Activated CD8-positive, alpha-beta T cell treated with anti-CD3 and anti-CD28 coated beads, Interleukin-2, amount 10 ng/mL, durations not matched to agents 7 days and 5 days (primary cell): ENCODE measurements at regions not wholly inside any gene's neighbourhood (a gene's known extent, or its start where the extent isn't known, plus 50 kb on each side); places are given as distances from the start of the nearest gene placed in this dataset.

Source experiments
- ATAC-seq: fragments of 150-1000 bp; cut with Tn5 transposase; one replicate; pipeline ENCODE4 v1.10.0; 2021; ENCODE audit warnings: moderate library complexity
- CTCF ChIA-PET: fragments of 350-600 bp; sonication (Branson Sonifier 250); formaldehyde crosslinking; loops from one replicate; lab custom pipeline; 2021; ENCODE audit warnings: antibody characterized with exemption; lab: Charles Lee
- POLR2A ChIA-PET: fragments of 350-600 bp; sonication (Branson Sonifier 250); formaldehyde crosslinking; loops from one replicate; lab custom pipeline; 2021; ENCODE audit warnings: antibody characterized with exemption; lab: Charles Lee
- DNase-seq: peaks from one replicate; pipeline ENCODE4 v3.0.0-alpha.2; 2020
- H3K27ac Mint-ChIP-seq: one replicate; pipeline ENCODE4 v1.8.0; 2021; ENCODE audit warnings: mild to moderate bottlenecking, mixed read lengths
- H3K27me3 Mint-ChIP-seq: one replicate; pipeline ENCODE4 v1.8.0; 2021; ENCODE audit warnings: low read depth, mixed read lengths
- H3K36me3 Mint-ChIP-seq: one replicate; pipeline ENCODE4 v1.8.0; 2021; ENCODE audit warnings: low read depth, mixed read lengths
- H3K4me1 Mint-ChIP-seq: one replicate; pipeline ENCODE4 v1.8.0; 2021; ENCODE audit warnings: low read depth, mixed read lengths
- H3K4me3 Mint-ChIP-seq: one replicate; pipeline ENCODE4 v1.8.0; 2021; ENCODE audit warnings: mild to moderate bottlenecking, mixed read lengths
- H3K9me3 Mint-ChIP-seq: one replicate; pipeline ENCODE4 v1.8.0; 2022; ENCODE audit warnings: mixed read lengths; ENCODE audit not compliant: insufficient read depth

DNA sequence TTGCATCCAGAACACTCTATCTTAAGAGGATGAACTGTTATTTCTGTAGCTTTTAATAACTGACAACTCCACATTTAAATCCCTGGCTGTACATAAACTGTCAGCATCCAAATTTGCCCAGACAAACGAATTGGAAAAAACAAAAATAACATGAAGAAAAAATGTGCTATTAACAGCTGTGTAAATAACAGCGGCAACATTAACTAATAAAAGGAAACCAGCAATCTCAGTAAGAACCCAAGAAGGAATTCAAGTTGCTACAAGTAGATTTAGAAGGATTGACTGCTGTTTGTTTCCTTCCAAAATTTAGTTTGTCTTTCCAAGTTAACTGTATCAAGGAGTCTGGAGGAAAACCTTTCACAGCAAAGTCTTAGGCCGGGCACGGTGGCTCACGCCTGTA lies 550.6 kb upstream of the MDFIC2 start:
- ChIA-PET POLR2A (no interaction called here), CTCF (no interaction called here)
- Mint-ChIP-seq H3K9me3 (no peaks in the 10 kb centered on the region), H3K27me3 (peaks cover 7% of the 10 kb centered on the region), H3K27ac (no peak overlapping the region), H3K36me3 (no peaks in the 10 kb centered on the region), H3K4me1 (no peaks in the 10 kb centered on the region), H3K4me3 (no peak overlapping the region)
- ATAC-seq (no peak), DNase-seq (no peak)

GRCh38 chr3:70861855-70862254 lies 549.4 kb upstream of the MDFIC2 start:
- Mint-ChIP-seq H3K9me3 (no peaks in the 10 kb centered on the region), H3K27ac (no peak overlapping the region), H3K4me3 (no peak overlapping the region), H3K27me3 (peaks cover 8% of the 10 kb centered on the region), H3K36me3 (no peaks in the 10 kb centered on the region), H3K4me1 (no peaks in the 10 kb centered on the region)
- POLR2A ChIA-PET = no interaction called here
- ATAC-seq = no peak
- CTCF ChIA-PET = no interaction called here
- no peak for DNase-seq

GRCh38 chr3:70861234-70861633 lies 548.8 kb upstream of the MDFIC2 start:
- POLR2A ChIA-PET = no interaction called here
- peaks cover 2% of the 10 kb centered on the region for H3K4me1 Mint-ChIP-seq
- H3K9me3 Mint-ChIP-seq = no peaks in the 10 kb centered on the region
- no peak overlapping the region for H3K4me3 Mint-ChIP-seq
- ATAC-seq = no peak
- CTCF ChIA-PET = no interaction called here
- no peak overlapping the region for H3K27ac Mint-ChIP-seq
- peaks cover 8% of the 10 kb centered on the region for H3K27me3 Mint-ChIP-seq
- no peaks in the 10 kb centered on the region for H3K36me3 Mint-ChIP-seq
- DNase-seq = no peak

DNA sequence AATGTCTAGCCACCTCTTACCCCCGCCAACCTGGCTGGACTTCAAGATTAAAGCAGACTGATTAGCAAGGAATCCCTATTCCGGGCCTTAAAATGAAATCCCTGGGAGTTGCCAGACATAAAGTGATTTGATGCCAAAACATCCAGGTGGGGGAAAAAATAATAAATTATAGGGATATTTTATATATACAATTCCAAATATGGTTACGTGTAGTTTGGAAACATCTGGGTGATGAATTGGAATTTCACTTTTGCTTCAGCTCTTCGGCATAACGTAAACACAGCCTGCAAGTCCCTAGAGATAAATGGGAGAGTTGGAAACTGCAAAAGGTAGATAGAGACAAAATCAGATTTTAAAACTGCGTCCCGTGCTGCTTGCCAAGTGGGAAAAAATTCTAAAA lies 545.5 kb upstream of the MDFIC2 start:
- POLR2A ChIA-PET = no interaction called here
- Mint-ChIP-seq H3K4me1 (peaks cover 8% of the 10 kb centered on the region), H3K36me3 (no peaks in the 10 kb centered on the region), H3K9me3 (no peaks in the 10 kb centered on the region), H3K27me3 (peaks cover 4% of the 10 kb centered on the region), H3K4me3 (no peak overlapping the region), H3K27ac (no peak overlapping the region)
- CTCF ChIA-PET = no interaction called here
- DNase-seq (no peak), ATAC-seq (no peak)

GRCh38 chr3:70856414-70857162 lies 544.1 kb upstream of the MDFIC2 start:
- no peak for ATAC-seq
- ChIA-PET CTCF (no interaction called here), POLR2A (interaction anchor here (0.6 kb wide), 1 partner anchor 316 kb away, joined by 3 read pairs; no protein-coding TSS in a partner anchor)
- no peak for DNase-seq
- H3K36me3 Mint-ChIP-seq = no peaks in the 10 kb centered on the region
- H3K27ac Mint-ChIP-seq = no peak overlapping the region
- peaks cover 2% of the 10 kb centered on the region for H3K27me3 Mint-ChIP-seq
- no peak overlapping the region for H3K4me3 Mint-ChIP-seq
- peaks cover 8% of the 10 kb centered on the region for H3K4me1 Mint-ChIP-seq
- no peaks in the 10 kb centered on the region for H3K9me3 Mint-ChIP-seq

DNA sequence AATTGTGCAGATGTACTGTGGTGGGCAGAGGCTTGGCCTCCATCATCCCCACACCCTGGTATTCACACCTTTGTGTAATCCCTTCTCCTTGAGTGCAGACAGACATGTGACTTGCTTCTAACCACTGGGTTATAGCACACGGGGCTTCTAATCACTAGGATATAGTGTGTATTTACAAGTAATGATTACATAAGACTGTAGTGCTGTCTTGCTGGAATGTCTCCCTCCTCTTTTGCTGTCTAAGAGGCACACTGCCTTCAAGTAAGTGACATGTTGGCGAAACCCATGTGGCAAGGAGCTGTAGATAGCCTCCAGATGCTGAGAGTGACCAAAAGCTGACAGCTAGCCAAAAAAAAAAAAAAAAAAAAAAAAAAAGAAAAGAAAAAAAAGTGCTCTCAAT lies 542.7 kb upstream of the MDFIC2 start:
- DNase-seq (no peak), ATAC-seq (no peak)
- no peak overlapping the region for H3K27ac Mint-ChIP-seq
- H3K9me3 Mint-ChIP-seq = no peaks in the 10 kb centered on the region
- H3K27me3 Mint-ChIP-seq = peaks cover 2% of the 10 kb centered on the region
- H3K36me3 Mint-ChIP-seq = no peaks in the 10 kb centered on the region
- no peak overlapping the region for H3K4me3 Mint-ChIP-seq
- ChIA-PET CTCF (no interaction called here), POLR2A (no interaction called here)
- peaks cover 8% of the 10 kb centered on the region for H3K4me1 Mint-ChIP-seq

GRCh38 chr3:70854108-70854507 lies 541.7 kb upstream of the MDFIC2 start:
- Mint-ChIP-seq H3K27ac (no peak overlapping the region), H3K36me3 (no peaks in the 10 kb centered on the region), H3K4me3 (no peak overlapping the region), H3K27me3 (peaks cover 2% of the 10 kb centered on the region), H3K4me1 (peaks cover 8% of the 10 kb centered on the region), H3K9me3 (no peaks in the 10 kb centered on the region)
- DNase-seq (no peak), ATAC-seq (no peak)
- POLR2A ChIA-PET = no interaction called here
- CTCF ChIA-PET = no interaction called here

DNA sequence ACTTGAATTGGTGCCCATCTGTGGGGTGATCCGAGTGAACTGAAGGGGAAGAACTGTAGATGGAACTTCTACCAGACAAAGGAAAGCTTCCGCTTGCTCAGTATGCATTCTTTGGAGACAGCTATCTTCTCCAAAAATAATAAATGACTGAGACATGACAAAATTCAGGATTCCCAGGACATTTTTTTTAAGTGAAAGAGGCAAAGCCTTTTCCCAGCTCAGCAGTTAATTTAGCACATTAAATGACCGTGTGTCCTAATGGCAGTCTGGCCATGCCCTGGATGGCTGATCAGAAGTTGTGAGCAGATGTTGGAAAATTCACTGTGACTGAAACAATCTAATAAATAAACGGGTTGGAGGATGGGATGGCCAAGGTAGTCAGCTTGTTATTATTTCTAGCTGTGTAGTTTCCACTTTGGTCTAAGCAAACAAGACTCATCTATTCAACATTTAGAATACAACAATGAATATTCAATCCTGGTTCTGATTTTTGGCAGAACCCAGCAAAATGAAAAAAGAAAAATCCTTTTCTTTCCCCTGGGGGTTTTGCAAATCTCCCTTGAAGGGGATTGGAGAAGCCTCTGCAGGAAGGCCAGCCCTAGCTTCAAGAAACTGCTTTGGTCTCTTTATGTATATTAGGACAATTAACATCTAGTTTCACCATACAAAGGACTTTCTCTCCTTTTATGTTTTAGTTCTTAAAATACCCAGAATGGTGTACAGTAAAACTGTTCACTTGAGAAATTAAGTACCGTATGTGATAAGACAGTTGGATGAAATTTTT lies 540.9 kb upstream of the MDFIC2 start:
- CTCF ChIA-PET = no interaction called here
- POLR2A ChIA-PET = no interaction called here
- no peak overlapping the region for H3K27ac Mint-ChIP-seq
- peaks cover 8% of the 10 kb centered on the region for H3K4me1 Mint-ChIP-seq
- H3K27me3 Mint-ChIP-seq = peaks cover 2% of the 10 kb centered on the region
- no peak overlapping the region for H3K4me3 Mint-ChIP-seq
- H3K9me3 Mint-ChIP-seq = no peaks in the 10 kb centered on the region
- DNase-seq = no peak
- ATAC-seq = no peak
- H3K36me3 Mint-ChIP-seq = no peaks in the 10 kb centered on the region

DNA sequence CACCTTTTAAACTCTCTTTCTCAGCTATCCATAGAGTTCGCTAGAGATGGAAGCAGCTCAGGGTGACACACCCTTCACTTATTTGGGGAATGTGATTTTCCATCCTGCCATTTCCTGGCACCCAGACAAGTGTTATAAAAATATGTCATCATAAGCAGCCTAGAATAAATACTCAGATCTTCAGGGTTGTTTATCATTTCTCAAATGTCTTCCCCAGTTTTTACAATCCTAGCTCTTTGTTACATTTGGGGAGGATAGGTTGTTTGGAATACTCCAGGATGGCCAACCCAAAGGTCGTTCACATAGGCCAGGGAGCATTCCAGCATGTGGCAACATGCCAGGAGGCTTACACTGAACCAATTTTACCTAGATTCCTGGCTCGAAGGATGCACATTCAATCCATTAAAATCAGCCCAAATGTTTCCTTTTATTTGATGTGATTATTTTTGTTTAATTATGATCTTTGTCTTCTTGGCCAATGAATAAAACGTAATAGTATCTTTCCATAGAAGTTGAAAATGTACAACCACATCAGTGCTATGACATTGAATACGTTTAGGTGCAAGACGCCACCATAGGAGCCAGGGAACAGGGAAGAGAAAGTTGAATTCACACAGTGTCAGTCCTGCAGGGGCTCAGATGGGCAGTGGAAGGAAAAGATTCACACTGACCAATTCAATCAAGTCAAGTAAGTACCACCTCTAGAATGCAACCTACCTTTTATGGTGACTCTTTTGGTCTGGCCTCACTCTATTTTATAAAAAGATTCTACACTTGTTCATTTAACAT lies 537.7 kb upstream of the MDFIC2 start:
- Mint-ChIP-seq H3K27me3 (peaks cover 8% of the 10 kb centered on the region), H3K4me3 (no peak overlapping the region), H3K9me3 (no peaks in the 10 kb centered on the region), H3K27ac (no peak overlapping the region), H3K36me3 (no peaks in the 10 kb centered on the region), H3K4me1 (peaks cover 6% of the 10 kb centered on the region)
- ATAC-seq (no peak), DNase-seq (no peak)
- ChIA-PET POLR2A (no interaction called here), CTCF (no interaction called here)

- Mint-ChIP-seq H3K27me3 (peaks cover 9% of the 10 kb centered on the region), H3K4me3 (no peak overlapping the region), H3K9me3 (no peaks in the 10 kb centered on the region), H3K27ac (no peak overlapping the region), H3K4me1 (peaks cover 12% of the 10 kb centered on the region), H3K36me3 (no peaks in the 10 kb centered on the region)
- CTCF ChIA-PET = no interaction called here
- ATAC-seq (no peak), DNase-seq (no peak)
- POLR2A ChIA-PET = no interaction called here
Observed at GRCh38 chr3:70840106-70840870, 527.9 kb upstream of the MDFIC2 start.

GRCh38 chr3:70833239-70833960 lies 521.0 kb upstream of the MDFIC2 start:
- POLR2A ChIA-PET = interaction anchor here (1.0 kb wide), 1 partner anchor 12 kb away, joined by 3 read pairs; no protein-coding TSS in a partner anchor
- DNase-seq = no peak
- no peak for ATAC-seq
- no peaks in the 10 kb centered on the region for H3K4me1 Mint-ChIP-seq
- H3K36me3 Mint-ChIP-seq = no peaks in the 10 kb centered on the region
- H3K27me3 Mint-ChIP-seq = peaks cover 6% of the 10 kb centered on the region
- H3K27ac Mint-ChIP-seq = no peak overlapping the region
- CTCF ChIA-PET = no interaction called here
- H3K4me3 Mint-ChIP-seq = no peak overlapping the region
- no peaks in the 10 kb centered on the region for H3K9me3 Mint-ChIP-seq
